22Rv1 (cell line): ENCODE measurements at regions not wholly inside any gene's neighbourhood (a gene's known extent, or its start where the extent isn't known, plus 50 kb on each side); places are given as distances from the start of the nearest gene placed in this dataset.

ENCODE experiments used
- ZFX ChIP-seq: fragments of 450-650 bp; IDR thresholded peaks from 2 replicates; pipeline ENCODE4 v1.6.1; 2017; ENCODE audit warnings: antibody characterized with exemption, borderline replicate concordance
- TF ChIP-seq, protein P1 (sequence below): fragments of 450-650 bp; IDR thresholded peaks from 2 replicates; pipeline ENCODE4 v1.5.1; 2017; ENCODE audit warnings: mild to moderate bottlenecking

- TF ChIP-seq, protein P1, sequence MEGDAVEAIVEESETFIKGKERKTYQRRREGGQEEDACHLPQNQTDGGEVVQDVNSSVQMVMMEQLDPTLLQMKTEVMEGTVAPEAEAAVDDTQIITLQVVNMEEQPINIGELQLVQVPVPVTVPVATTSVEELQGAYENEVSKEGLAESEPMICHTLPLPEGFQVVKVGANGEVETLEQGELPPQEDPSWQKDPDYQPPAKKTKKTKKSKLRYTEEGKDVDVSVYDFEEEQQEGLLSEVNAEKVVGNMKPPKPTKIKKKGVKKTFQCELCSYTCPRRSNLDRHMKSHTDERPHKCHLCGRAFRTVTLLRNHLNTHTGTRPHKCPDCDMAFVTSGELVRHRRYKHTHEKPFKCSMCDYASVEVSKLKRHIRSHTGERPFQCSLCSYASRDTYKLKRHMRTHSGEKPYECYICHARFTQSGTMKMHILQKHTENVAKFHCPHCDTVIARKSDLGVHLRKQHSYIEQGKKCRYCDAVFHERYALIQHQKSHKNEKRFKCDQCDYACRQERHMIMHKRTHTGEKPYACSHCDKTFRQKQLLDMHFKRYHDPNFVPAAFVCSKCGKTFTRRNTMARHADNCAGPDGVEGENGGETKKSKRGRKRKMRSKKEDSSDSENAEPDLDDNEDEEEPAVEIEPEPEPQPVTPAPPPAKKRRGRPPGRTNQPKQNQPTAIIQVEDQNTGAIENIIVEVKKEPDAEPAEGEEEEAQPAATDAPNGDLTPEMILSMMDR, result no peak
- no peak for TF ChIP-seq ZFX
Measured at GRCh38 chr3:95028688-95029087, 965.8 kb downstream of the NSUN3 start.
